RWPE2 (cell line): ENCODE measurements at regions not wholly inside any gene's neighbourhood (a gene's known extent, or its start where the extent isn't known, plus 50 kb on each side); places are given as distances from the start of the nearest gene placed in this dataset.

ENCODE experiments used
- ATAC-seq: fragments of 200-7000 bp; cut with Tn5 transposase; 3 replicates; pipeline ENCODE4 v1.9.1; 2021; ENCODE audit warnings: low read depth
- DNase-seq: peaks from one replicate; pipeline ENCODE4 v3.0.0-alpha.2; 2020; ENCODE audit warnings: low spot score
- H3K27ac ChIP-seq: fragments of 450-650 bp; 2 replicates; pipeline ENCODE4 v1.5.1; 2017; ENCODE audit warnings: mild to moderate bottlenecking; ENCODE audit not compliant: poor library complexity, severe bottlenecking
- H3K27me3 ChIP-seq: fragments of 250-450 bp; sonication (Bioruptor Pico); 2 replicates; pipeline ENCODE4 v1.5.1; 2021; ENCODE audit warnings: mild to moderate bottlenecking, moderate library complexity; ENCODE audit not compliant: insufficient read depth, poor library complexity, severe bottlenecking
- H3K36me3 ChIP-seq: fragments of 250-450 bp; sonication (Bioruptor Pico); 2 replicates; pipeline ENCODE4 v1.5.1; 2020; ENCODE audit warnings: low read depth, mild to moderate bottlenecking, moderate library complexity
- H3K4me1 ChIP-seq: fragments of 250-450 bp; sonication (Bioruptor Pico); 2 replicates; pipeline ENCODE4 v1.5.1; 2021; ENCODE audit warnings: mild to moderate bottlenecking, moderate library complexity; ENCODE audit not compliant: insufficient read depth, poor library complexity, severe bottlenecking
- H3K4me3 ChIP-seq: fragments of 250-450 bp; sonication (Bioruptor Pico); 2 replicates; pipeline ENCODE4 v1.5.1; 2021; ENCODE audit warnings: mild to moderate bottlenecking, moderate library complexity; ENCODE audit not compliant: severe bottlenecking
- H3K9me3 ChIP-seq: fragments of 250-450 bp; sonication (Bioruptor Pico); 2 replicates; pipeline ENCODE4 v1.5.1; 2021; ENCODE audit warnings: mild to moderate bottlenecking, moderate library complexity; ENCODE audit not compliant: severe bottlenecking
- CTCF ChIP-seq: fragments of 450-650 bp; IDR thresholded peaks from one replicate; pipeline ENCODE4 v1.5.1; 2017; ENCODE audit warnings: mild to moderate bottlenecking, moderate library complexity; ENCODE audit not compliant: poor library complexity, severe bottlenecking

- no peak for ATAC-seq
- no peak for TF ChIP-seq CTCF
- Histone ChIP-seq H3K4me3 (no peak overlapping the region), H3K9me3 (no peaks in the 10 kb centered on the region), H3K36me3 (no peaks in the 10 kb centered on the region), H3K4me1 (no peaks in the 10 kb centered on the region), H3K27ac (no peak overlapping the region), H3K27me3 (peaks cover 9% of the 10 kb centered on the region)
- no peak for DNase-seq
Observed at GRCh38 chr5:144941004-144941403, 770.3 kb downstream of the KCTD16 start.

GRCh38 chr5:144918371-144918770, 747.7 kb downstream of the KCTD16 start:
- no peak for TF ChIP-seq CTCF
- DNase-seq (no peak), ATAC-seq (no peak)
- H3K4me1 ChIP-seq: no peaks in the 10 kb centered on the region
- no peaks in the 10 kb centered on the region for H3K36me3 ChIP-seq
- no peak overlapping the region for H3K4me3 ChIP-seq
- no peak overlapping the region for H3K27ac ChIP-seq
- no peaks in the 10 kb centered on the region for H3K9me3 ChIP-seq
- no peaks in the 10 kb centered on the region for H3K27me3 ChIP-seq

- H3K4me3 ChIP-seq: no peak overlapping the region
- no peak overlapping the region for H3K27ac ChIP-seq
- DNase-seq (no peak), ATAC-seq (no peak)
- no peaks in the 10 kb centered on the region for H3K27me3 ChIP-seq
- H3K36me3 ChIP-seq: no peaks in the 10 kb centered on the region
- no peaks in the 10 kb centered on the region for H3K9me3 ChIP-seq
- no peak for TF ChIP-seq CTCF
- H3K4me1 ChIP-seq: no peaks in the 10 kb centered on the region
Observed at GRCh38 chr5:144915452-144915851, 744.8 kb downstream of the KCTD16 start.

GRCh38 chr5:144913661-144914060, 743.0 kb downstream of the KCTD16 start:
- ATAC-seq: no peak
- H3K4me3 ChIP-seq: no peak overlapping the region
- no peaks in the 10 kb centered on the region for H3K27me3 ChIP-seq
- no peak overlapping the region for H3K27ac ChIP-seq
- no peak for DNase-seq
- H3K36me3 ChIP-seq: no peaks in the 10 kb centered on the region
- no peaks in the 10 kb centered on the region for H3K4me1 ChIP-seq
- no peak for TF ChIP-seq CTCF
- H3K9me3 ChIP-seq: no peaks in the 10 kb centered on the region

- no peaks in the 10 kb centered on the region for H3K27me3 ChIP-seq
- ATAC-seq (no peak), DNase-seq (no peak)
- no peaks in the 10 kb centered on the region for H3K4me1 ChIP-seq
- no peaks in the 10 kb centered on the region for H3K36me3 ChIP-seq
- no peak overlapping the region for H3K4me3 ChIP-seq
- H3K9me3 ChIP-seq: no peaks in the 10 kb centered on the region
- no peak overlapping the region for H3K27ac ChIP-seq
- TF ChIP-seq CTCF: no peak
Observed at GRCh38 chr5:144896473-144896872, 725.8 kb downstream of the KCTD16 start.
